Activated CD4-positive, CD25-positive, alpha-beta regulatory T cell treated with anti-CD3 and anti-CD28 coated beads, Interleukin-2, amount 50 U/mL, for 24 hours (primary cell): ENCODE measurements at regions not wholly inside any gene's neighbourhood (a gene's known extent, or its start where the extent isn't known, plus 50 kb on each side); places are given as distances from the start of the nearest gene placed in this dataset.
"Not testable (repeated sequence)": the region's sequence is repeated elsewhere in the genome, so short reads cannot be mapped to it uniquely, and the experiment has no call there.

Experiments used
- ATAC-seq, 2 donors: fragments of 150-1000 bp; cut with Tn5 transposase; one replicate each; pipeline ENCODE4 v1.10.0; 2021; ENCODE audit warnings: mild to moderate bottlenecking in 1 of 2, moderate library complexity in 1 of 2

GRCh38 chr7:81525841-81526240 is 244.0 kb downstream of the HGF start:
- no peak for ATAC-seq

GRCh38 chr7:81519886-81520285 is 250.0 kb downstream of the HGF start:
- no peak for ATAC-seq

GRCh38 chr7:81516898-81517297 is 252.9 kb downstream of the HGF start:
- no peak for ATAC-seq

- ATAC-seq, result no peak
Measured at GRCh38 chr7:81515009-81515408, 254.8 kb downstream of the HGF start.

- no peak for ATAC-seq
Measured at GRCh38 chr7:81514546-81514945, 255.3 kb downstream of the HGF start.

GRCh38 chr7:81510122-81510521 is 259.7 kb downstream of the HGF start:
- ATAC-seq, result no peak

GRCh38 chr7:81507221-81507620 is 262.6 kb downstream of the HGF start:
- ATAC-seq, result no peak

GRCh38 chr7:81506609-81507008 is 263.2 kb downstream of the HGF start:
- ATAC-seq, result no peak

GRCh38 chr7:81503771-81504170 is 266.1 kb downstream of the HGF start:
- no peak for ATAC-seq

GRCh38 chr7:81503336-81503735 is 266.5 kb downstream of the HGF start:
- ATAC-seq, result no peak

- no peak for ATAC-seq
Measured at GRCh38 chr7:81501220-81501619, 268.6 kb downstream of the HGF start.

- no peak for ATAC-seq
Measured at GRCh38 chr7:81500631-81501030, 269.2 kb downstream of the HGF start.

GRCh38 chr7:81499262-81500116 is 270.4 kb downstream of the HGF start:
- ATAC-seq, result no peak

GRCh38 chr7:81498176-81498575 is 271.7 kb downstream of the HGF start:
- ATAC-seq, result no peak

- no peak for ATAC-seq
Measured at GRCh38 chr7:81492910-81493309, 276.9 kb downstream of the HGF start.

GRCh38 chr7:81492240-81492639 is 277.6 kb downstream of the HGF start:
- no peak for ATAC-seq

GRCh38 chr7:81491573-81491972 is 278.3 kb downstream of the HGF start:
- no peak for ATAC-seq

GRCh38 chr7:81488210-81488609 is 281.6 kb downstream of the HGF start:
- no peak for ATAC-seq

GRCh38 chr7:81487516-81487915 is 282.3 kb downstream of the HGF start:
- no peak for ATAC-seq

GRCh38 chr7:81484261-81484660 is 285.6 kb downstream of the HGF start:
- ATAC-seq, result no peak

- ATAC-seq, result no peak
Measured at GRCh38 chr7:81482600-81483186, 287.2 kb downstream of the HGF start.

GRCh38 chr7:81478664-81479063 is 291.2 kb downstream of the HGF start:
- ATAC-seq, result no peak

- not testable (repeated sequence) for ATAC-seq
Measured at GRCh38 chr7:81478201-81478600, 291.6 kb downstream of the HGF start.

GRCh38 chr7:81473236-81473635 is 296.6 kb downstream of the HGF start:
- no peak for ATAC-seq
